ENCODE measurements at regions not wholly inside any gene's neighbourhood (a gene's known extent, or its start where the extent isn't known, plus 50 kb on each side); places are given as distances from the start of the nearest gene placed in this dataset.

DNA sequence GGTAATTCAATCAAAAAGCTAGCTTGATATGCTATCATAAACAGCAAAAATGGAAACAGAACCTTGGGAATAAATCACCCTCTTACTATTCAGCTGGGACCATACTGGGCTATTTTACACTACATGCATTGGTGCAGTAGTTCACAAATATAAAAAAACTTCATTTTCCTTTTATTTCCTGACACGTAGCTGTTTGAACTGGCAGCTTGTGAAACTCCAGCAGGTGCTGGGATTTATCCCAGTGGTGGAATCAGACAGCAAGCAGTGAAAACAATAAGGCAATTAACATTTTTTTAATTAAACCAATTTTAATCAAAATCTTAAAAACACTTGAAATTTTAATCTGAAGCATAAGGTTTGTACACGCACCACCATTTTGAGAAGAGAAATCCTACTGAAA is 240.4 kb upstream of the IRX5 start:
- WGBS, 2 donors = 76 to 89% methylated on average over 2 of the region's 2 CpGs
- TF ChIP-seq, protein P1, sequence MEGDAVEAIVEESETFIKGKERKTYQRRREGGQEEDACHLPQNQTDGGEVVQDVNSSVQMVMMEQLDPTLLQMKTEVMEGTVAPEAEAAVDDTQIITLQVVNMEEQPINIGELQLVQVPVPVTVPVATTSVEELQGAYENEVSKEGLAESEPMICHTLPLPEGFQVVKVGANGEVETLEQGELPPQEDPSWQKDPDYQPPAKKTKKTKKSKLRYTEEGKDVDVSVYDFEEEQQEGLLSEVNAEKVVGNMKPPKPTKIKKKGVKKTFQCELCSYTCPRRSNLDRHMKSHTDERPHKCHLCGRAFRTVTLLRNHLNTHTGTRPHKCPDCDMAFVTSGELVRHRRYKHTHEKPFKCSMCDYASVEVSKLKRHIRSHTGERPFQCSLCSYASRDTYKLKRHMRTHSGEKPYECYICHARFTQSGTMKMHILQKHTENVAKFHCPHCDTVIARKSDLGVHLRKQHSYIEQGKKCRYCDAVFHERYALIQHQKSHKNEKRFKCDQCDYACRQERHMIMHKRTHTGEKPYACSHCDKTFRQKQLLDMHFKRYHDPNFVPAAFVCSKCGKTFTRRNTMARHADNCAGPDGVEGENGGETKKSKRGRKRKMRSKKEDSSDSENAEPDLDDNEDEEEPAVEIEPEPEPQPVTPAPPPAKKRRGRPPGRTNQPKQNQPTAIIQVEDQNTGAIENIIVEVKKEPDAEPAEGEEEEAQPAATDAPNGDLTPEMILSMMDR (IDR thresholded peaks at IDR 0.05) = no peak
- no peak overlapping the region for H3K4me3 ChIP-seq
- intact Hi-C loops (cut with DNase I) = no loop called here
- H3K36me3 ChIP-seq = no peaks in the 10 kb centered on the region
- no peaks in the 10 kb centered on the region for H3K27me3 ChIP-seq
- ATAC-seq (no peak), FAIRE-seq (no peak), DNase-seq (no peak)
- H3K4me1 ChIP-seq = no peaks in the 10 kb centered on the region
- H3K27ac ChIP-seq = no peak overlapping the region
- no peaks in the 10 kb centered on the region for H3K9me3 ChIP-seq

DNA sequence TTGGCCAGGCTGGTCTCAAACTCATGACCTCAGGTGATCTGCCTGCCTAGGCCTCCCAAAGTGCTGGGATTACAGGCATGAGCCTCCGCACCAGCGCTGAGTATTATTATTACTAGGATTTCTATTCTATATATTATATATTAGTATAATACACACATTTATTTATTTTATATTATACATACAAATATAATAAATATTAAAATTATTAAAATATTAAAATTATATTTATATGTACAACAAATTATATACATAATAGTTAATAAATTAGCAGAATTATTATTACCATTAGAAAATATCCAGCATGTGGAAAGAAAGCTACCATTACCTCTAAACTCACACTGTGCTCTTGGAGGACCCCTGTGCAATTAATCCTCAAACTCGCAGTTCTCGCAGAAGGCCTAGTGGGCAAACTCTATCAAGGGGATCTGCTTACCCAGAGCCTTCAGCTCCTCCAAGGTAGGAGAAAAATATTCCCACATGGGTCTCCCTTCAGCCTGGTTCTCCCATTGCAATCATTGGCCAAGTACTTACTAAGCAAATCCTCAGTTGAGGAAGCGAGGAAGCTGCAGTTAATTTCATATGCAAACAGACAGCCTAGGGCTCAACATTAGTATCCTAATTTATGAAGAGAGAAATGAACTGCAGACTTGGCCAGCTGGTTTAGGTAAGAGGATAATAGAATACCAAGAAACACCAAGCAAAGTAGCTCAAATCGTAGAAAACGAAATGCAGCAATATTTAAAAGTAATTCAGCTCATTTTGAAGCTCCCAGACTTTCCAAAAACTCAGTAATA is 241.4 kb upstream of the IRX5 start:
- H3K27me3 ChIP-seq = no peaks in the 10 kb centered on the region
- no peak for FAIRE-seq
- intact Hi-C loops (cut with DNase I) = no loop called here
- TF ChIP-seq, protein P1 (IDR thresholded peaks at IDR 0.05) = no peak
- DNase-seq = no peak
- H3K27ac ChIP-seq = no peak overlapping the region
- H3K9me3 ChIP-seq = no peaks in the 10 kb centered on the region
- no peaks in the 10 kb centered on the region for H3K4me1 ChIP-seq
- no peak for ATAC-seq
- H3K36me3 ChIP-seq = no peaks in the 10 kb centered on the region
- WGBS, 2 donors = 87 to 93% methylated on average over 7 of the region's 7 CpGs
- H3K4me3 ChIP-seq = no peak overlapping the region

GRCh38 chr16:54688339-54688738 is 242.3 kb upstream of the IRX5 start:
- Histone ChIP-seq H3K4me3 (no peak overlapping the region), H3K27me3 (no peaks in the 10 kb centered on the region), H3K27ac (no peak overlapping the region), H3K4me1 (no peaks in the 10 kb centered on the region), H3K9me3 (no peaks in the 10 kb centered on the region), H3K36me3 (no peaks in the 10 kb centered on the region)
- intact Hi-C loops (cut with DNase I) = no loop called here
- TF ChIP-seq, protein P1 (IDR thresholded peaks at IDR 0.05) = no peak
- no peak for ATAC-seq
- WGBS, 2 donors = 91 to 92% methylated on average over 1 of the region's 1 CpG
- DNase-seq = no peak
- no peak for FAIRE-seq

GRCh38 chr16:54687043-54687899 is 243.4 kb upstream of the IRX5 start:
- H3K4me3 ChIP-seq = no peak overlapping the region
- TF ChIP-seq, protein P1 (IDR thresholded peaks at IDR 0.05) = no peak
- no peak overlapping the region for H3K27ac ChIP-seq
- ATAC-seq (no peak), DNase-seq (no peak), FAIRE-seq (no peak)
- no peaks in the 10 kb centered on the region for H3K4me1 ChIP-seq
- H3K27me3 ChIP-seq = no peaks in the 10 kb centered on the region
- WGBS, 2 donors = 52 to 63% methylated on average over 8 of the region's 8 CpGs
- no peaks in the 10 kb centered on the region for H3K9me3 ChIP-seq
- H3K36me3 ChIP-seq = no peaks in the 10 kb centered on the region
- intact Hi-C loops (cut with DNase I) = no loop called here

DNA sequence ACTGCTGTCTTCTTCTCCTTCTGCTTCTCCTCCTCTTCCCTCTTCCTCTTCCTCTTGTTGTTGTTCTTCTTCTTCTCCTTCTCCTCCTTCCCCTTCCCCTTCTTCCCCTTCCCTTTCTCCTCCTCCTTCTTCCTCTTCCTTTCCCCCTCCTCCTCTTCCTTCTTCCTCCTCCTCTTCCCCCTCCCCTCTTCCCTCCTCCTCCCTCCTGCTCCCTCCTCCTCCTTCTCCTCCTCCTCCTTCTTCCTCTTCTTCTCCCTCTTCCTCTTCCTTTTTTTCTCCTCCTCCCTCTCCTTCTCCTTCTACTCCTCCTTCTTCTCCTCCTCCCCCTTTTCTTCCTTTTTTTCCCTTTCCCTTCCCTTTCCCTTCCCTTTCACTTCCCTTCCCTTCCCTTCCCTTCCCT is 245.0 kb upstream of the IRX5 start:
- TF ChIP-seq, protein P1 (IDR thresholded peaks at IDR 0.05) = no peak
- intact Hi-C loops (cut with DNase I) = no loop called here
- H3K27ac ChIP-seq = no peak overlapping the region
- no peaks in the 10 kb centered on the region for H3K36me3 ChIP-seq
- DNase-seq (no peak), ATAC-seq (no peak), FAIRE-seq (no peak)
- H3K4me1 ChIP-seq = no peaks in the 10 kb centered on the region
- no peak overlapping the region for H3K4me3 ChIP-seq
- H3K9me3 ChIP-seq = no peaks in the 10 kb centered on the region
- no peaks in the 10 kb centered on the region for H3K27me3 ChIP-seq
